Vagina (tissue), 2 donors: ENCODE measurements at regions not wholly inside any gene's neighbourhood (a gene's known extent, or its start where the extent isn't known, plus 50 kb on each side); places are given as distances from the start of the nearest gene placed in this dataset.

ENCODE experiments used
- DNase-seq, 2 donors: peaks; one replicate each; pipeline ENCODE4 v3.0.0-alpha.2; 2017; ENCODE audit errors: extremely low spot score in 2 of 2
- H3K27ac ChIP-seq: fragments of 200-600 bp; sonication (generic); one replicate; pipeline ENCODE4 v1.5.1; 2019
- H3K27me3 ChIP-seq: fragments of 200-600 bp; sonication (generic); one replicate; pipeline ENCODE4 v1.5.1; 2019
- H3K36me3 ChIP-seq, 2 donors: fragments of 200-600 bp; sonication (generic); one replicate each; pipeline ENCODE4 v1.5.1; 2017 to 2019
- H3K4me1 ChIP-seq: fragments of 200-600 bp; sonication (generic); one replicate; pipeline ENCODE4 v1.5.1; 2019
- H3K4me3 ChIP-seq, 2 donors: fragments of 200-600 bp; sonication (generic); 1 replicate in 1 of 2; 2 replicates in 1 of 2; pipeline ENCODE4 v1.5.1; 2016 to 2019
- H3K9me3 ChIP-seq: fragments of 200-600 bp; sonication (generic); one replicate; pipeline ENCODE4 v1.5.1; 2019
- CTCF ChIP-seq, 3 experiments: fragments of 450-650 bp in 2 of 3; fragments of 200-600 bp in 1 of 3; sonication (generic) in 1 of 3; IDR thresholded peaks; one replicate each; pipeline ENCODE4 v1.5.1; 2017 to 2019; ENCODE audit warnings: antibody characterized with exemption in 3 of 3, mild to moderate bottlenecking in 2 of 3, moderate library complexity in 2 of 3
- POLR2A ChIP-seq, 2 donors: fragments of 450-650 bp; IDR thresholded peaks; one replicate each; pipeline ENCODE4 v1.6.1; 2017; ENCODE audit warnings: antibody characterized with exemption in 2 of 2, mild to moderate bottlenecking in 2 of 2, moderate library complexity in 2 of 2
- POLR2AphosphoS5 ChIP-seq, 2 donors: sonication (generic); formaldehyde crosslinking; IDR thresholded peaks; one replicate each; pipeline ENCODE4 v1.9.0; 2017; ENCODE audit warnings: antibody characterized with exemption in 2 of 2, mild to moderate bottlenecking in 2 of 2, low read depth in 1 of 2; ENCODE audit not compliant: insufficient read depth in 1 of 2
- intact Hi-C: fragments of 100-400 bp; cut with DNase I; formaldehyde crosslinking; loops from one replicate; pipeline ENCODE4 v1.15.1; 2023

- Histone ChIP-seq H3K27me3 (no peaks in the 10 kb centered on the region), H3K4me1 (no peaks in the 10 kb centered on the region), H3K9me3 (no peaks in the 10 kb centered on the region), H3K27ac (no peak overlapping the region), H3K4me3 (no peak overlapping the region), H3K36me3 (no peaks in the 10 kb centered on the region)
- TF ChIP-seq POLR2A (IDR thresholded peaks at IDR 0.05): no peak
- intact Hi-C loops: no loop called here
- no peak for DNase-seq
These were observed 349.6 kb downstream of the GPATCH2 start for GRCh38 chr1:217281332-217281731.

DNA sequence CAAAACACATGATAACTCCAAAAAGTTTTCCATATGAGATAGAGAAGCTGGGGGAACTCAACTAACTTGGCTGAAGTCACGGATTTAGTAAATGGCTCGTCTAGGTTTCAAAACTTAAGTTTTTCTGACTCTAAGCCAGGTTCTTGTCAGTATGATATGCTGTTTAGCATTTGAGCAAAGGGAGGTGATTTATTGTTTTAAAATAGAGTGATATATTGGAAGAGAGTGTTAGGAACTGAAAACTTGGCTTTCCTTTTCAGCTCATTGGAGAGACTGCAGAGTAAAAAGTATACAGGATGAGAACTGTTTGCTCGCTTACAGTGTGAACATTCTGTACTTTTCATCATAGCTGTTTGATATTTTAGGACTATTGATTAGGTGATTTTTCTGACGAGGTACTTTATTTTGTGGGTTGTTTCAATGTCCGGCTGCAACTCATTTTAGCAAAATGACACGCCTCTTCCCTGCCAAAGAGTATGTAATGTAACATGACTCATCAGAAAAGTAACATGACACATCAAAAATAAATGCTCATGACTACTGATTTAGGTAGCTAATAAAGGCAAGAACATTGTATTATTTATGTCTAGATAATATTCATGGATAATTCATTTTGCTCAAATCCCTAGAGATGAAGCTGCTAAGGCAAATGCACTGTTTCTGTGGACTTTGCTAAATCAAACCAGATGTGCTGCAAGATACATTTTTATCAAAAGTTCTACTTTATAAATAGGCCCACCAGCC lies 355.1 kb downstream of the GPATCH2 start:
- Histone ChIP-seq H3K4me3 (no peak overlapping the region), H3K27ac (no peak overlapping the region), H3K36me3 (no peaks in the 10 kb centered on the region), H3K4me1 (no peaks in the 10 kb centered on the region), H3K27me3 (no peaks in the 10 kb centered on the region), H3K9me3 (no peaks in the 10 kb centered on the region)
- no peak for DNase-seq
- TF ChIP-seq POLR2A (IDR thresholded peaks at IDR 0.05) (no peak), CTCF (IDR thresholded peaks at IDR 0.05) (no peak), POLR2AphosphoS5 (IDR thresholded peaks at IDR 0.05; ENCODE audit: insufficient read depth in 1 of 2, low read depth in 1 of 2) (no peak)
- intact Hi-C loops: no loop called here

DNA sequence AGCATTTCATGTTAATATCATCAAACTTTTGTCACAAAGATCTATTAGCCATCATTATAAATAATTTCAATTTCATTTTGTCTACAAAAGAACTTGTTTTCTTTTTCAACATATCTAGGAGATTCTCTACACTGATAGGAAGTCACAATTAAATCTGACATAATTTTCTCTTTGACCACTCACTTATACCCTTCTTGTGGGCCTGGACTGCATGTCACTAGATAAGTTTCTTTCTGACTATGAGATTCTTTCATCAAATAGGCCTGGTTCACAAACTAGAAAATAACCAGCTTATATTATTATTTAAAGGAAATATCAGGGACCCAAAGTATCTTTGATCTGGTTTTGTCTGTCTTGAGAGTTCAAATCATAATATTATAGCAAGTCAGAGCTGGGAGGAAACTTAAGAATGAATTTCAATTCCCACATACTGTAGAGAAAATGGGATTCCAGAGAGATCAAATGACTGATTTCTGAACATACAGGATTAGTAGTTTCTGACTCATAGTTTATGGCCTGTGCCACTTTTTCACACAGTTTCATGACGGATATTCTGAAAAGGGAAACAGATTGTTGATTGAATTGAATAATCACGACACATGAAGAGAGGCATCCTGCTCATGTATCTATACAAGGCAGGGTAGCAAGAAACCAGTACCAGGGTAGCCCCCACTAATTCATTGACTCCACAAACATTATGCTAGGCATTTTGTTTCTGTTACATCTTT lies 355.8 kb downstream of the GPATCH2 start:
- no peak overlapping the region for H3K4me3 ChIP-seq
- no peak for TF ChIP-seq POLR2A (IDR thresholded peaks at IDR 0.05)
- no peak for TF ChIP-seq CTCF (IDR thresholded peaks at IDR 0.05)
- no peak for TF ChIP-seq POLR2AphosphoS5 (IDR thresholded peaks at IDR 0.05; ENCODE audit: insufficient read depth in 1 of 2, low read depth in 1 of 2)
- no peaks in the 10 kb centered on the region for H3K27me3 ChIP-seq
- H3K4me1 ChIP-seq: no peaks in the 10 kb centered on the region
- no peak overlapping the region for H3K27ac ChIP-seq
- no peaks in the 10 kb centered on the region for H3K9me3 ChIP-seq
- DNase-seq: no peak
- H3K36me3 ChIP-seq: no peaks in the 10 kb centered on the region
- intact Hi-C loops: no loop called here

GRCh38 chr1:217274416-217274815 lies 356.5 kb downstream of the GPATCH2 start:
- intact Hi-C loops: no loop called here
- no peaks in the 10 kb centered on the region for H3K27me3 ChIP-seq
- no peaks in the 10 kb centered on the region for H3K36me3 ChIP-seq
- no peaks in the 10 kb centered on the region for H3K4me1 ChIP-seq
- DNase-seq: no peak
- TF ChIP-seq CTCF (IDR thresholded peaks at IDR 0.05) (no peak), POLR2A (IDR thresholded peaks at IDR 0.05) (no peak), POLR2AphosphoS5 (IDR thresholded peaks at IDR 0.05; ENCODE audit: insufficient read depth in 1 of 2, low read depth in 1 of 2) (no peak)
- H3K4me3 ChIP-seq: no peak overlapping the region
- H3K27ac ChIP-seq: no peak overlapping the region
- H3K9me3 ChIP-seq: no peaks in the 10 kb centered on the region

DNA sequence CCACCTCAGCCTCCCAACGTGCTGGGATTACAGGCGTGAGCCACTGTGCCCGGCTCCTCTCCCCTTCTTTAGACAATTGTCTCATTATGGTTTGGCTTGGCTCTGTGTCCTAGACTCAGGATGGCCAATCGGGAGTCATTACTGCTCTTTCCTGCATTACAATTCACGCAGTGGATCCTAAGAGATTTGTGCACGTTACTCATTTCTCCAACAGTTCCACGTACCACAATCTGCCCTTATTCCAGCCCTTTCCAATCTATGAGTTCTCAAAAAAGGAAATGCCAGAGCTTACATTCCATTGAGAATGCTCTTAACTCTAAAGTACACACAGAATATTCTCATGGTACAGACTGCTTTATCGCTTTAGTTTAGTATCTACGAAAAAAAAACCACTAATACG lies 357.0 kb downstream of the GPATCH2 start:
- no peaks in the 10 kb centered on the region for H3K4me1 ChIP-seq
- no peak overlapping the region for H3K27ac ChIP-seq
- no peaks in the 10 kb centered on the region for H3K36me3 ChIP-seq
- H3K4me3 ChIP-seq: no peak overlapping the region
- TF ChIP-seq POLR2AphosphoS5 (IDR thresholded peaks at IDR 0.05; ENCODE audit: insufficient read depth in 1 of 2, low read depth in 1 of 2) (no peak), POLR2A (IDR thresholded peaks at IDR 0.05) (no peak), CTCF (IDR thresholded peaks at IDR 0.05) (no peak)
- intact Hi-C loops: no loop called here
- DNase-seq: no peak
- H3K27me3 ChIP-seq: no peaks in the 10 kb centered on the region
- no peaks in the 10 kb centered on the region for H3K9me3 ChIP-seq
